Muscle of leg (tissue), 3 donors: ENCODE measurements at regions not wholly inside any gene's neighbourhood (a gene's known extent, or its start where the extent isn't known, plus 50 kb on each side); places are given as distances from the start of the nearest gene placed in this dataset.
"Not testable (repeated sequence)": the region's sequence is repeated elsewhere in the genome, so short reads cannot be mapped to it uniquely, and the experiment has no call there.

Experiments used
- DNase-seq: peaks from one replicate; pipeline ENCODE4 v3.0.0; 2013
- H3K27ac ChIP-seq: one replicate; pipeline ENCODE4 v1.5.1; 2013; ENCODE audit warnings: mild to moderate bottlenecking, low read length, control low read depth
- H3K27me3 ChIP-seq: one replicate; pipeline ENCODE4 v1.6.1; 2013; ENCODE audit warnings: low read length; ENCODE audit not compliant: control insufficient read depth, insufficient read depth
- H3K36me3 ChIP-seq: one replicate; pipeline ENCODE4 v1.6.1; 2013; ENCODE audit warnings: low read length; ENCODE audit not compliant: control insufficient read depth, insufficient read depth
- H3K4me1 ChIP-seq: one replicate; pipeline ENCODE4 v1.6.1; 2013; ENCODE audit warnings: low read length; ENCODE audit not compliant: control insufficient read depth, insufficient read depth
- H3K4me3 ChIP-seq: one replicate; pipeline ENCODE4 v1.5.1; 2013; ENCODE audit warnings: low read length, control low read depth
- H3K9me3 ChIP-seq: replicated peaks from 2 replicates; pipeline ENCODE4 v1.6.1; 2013; ENCODE audit warnings: low read depth, low read length; ENCODE audit not compliant: control insufficient read depth
- WGBS: methylation state at CpG from one replicate; pipeline ENCODE4 v1.1.5; 2013; ENCODE audit warnings: missing lambda C conversion rate; ENCODE audit not compliant: insufficient coverage; 5-methylcytosine and 5-hydroxymethylcytosine counted together

DNA sequence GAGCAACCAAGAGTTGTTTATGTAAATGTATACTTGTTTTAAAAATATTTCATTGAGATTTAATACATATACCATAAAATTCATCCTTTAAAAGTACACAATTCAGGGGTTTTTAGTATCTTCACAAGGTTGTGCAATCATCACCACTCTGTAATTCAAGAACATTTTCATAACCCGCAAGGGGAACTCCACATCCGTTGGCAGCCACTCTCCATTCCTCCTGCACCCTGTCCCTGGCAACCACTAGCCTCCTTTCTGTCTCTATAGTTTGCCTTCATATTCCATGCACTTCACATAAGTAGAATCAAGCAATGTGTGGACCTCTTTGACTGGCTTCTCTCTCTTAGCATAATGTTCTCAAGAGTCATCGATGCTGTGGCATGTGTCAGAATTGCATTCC, 104.2 kb upstream of the PDE10A start:
- H3K9me3 ChIP-seq, result no peaks in the 10 kb centered on the region
- no peaks in the 10 kb centered on the region for H3K36me3 ChIP-seq
- peak overlapping the region; percentile 53 for H3K27ac ChIP-seq
- H3K27me3 ChIP-seq, result no peaks in the 10 kb centered on the region
- no peak overlapping the region for H3K4me3 ChIP-seq
- 56% methylated on average over 2 of the region's 3 CpGs for WGBS
- no peaks in the 10 kb centered on the region for H3K4me1 ChIP-seq
- DNase-seq, result no peak

DNA sequence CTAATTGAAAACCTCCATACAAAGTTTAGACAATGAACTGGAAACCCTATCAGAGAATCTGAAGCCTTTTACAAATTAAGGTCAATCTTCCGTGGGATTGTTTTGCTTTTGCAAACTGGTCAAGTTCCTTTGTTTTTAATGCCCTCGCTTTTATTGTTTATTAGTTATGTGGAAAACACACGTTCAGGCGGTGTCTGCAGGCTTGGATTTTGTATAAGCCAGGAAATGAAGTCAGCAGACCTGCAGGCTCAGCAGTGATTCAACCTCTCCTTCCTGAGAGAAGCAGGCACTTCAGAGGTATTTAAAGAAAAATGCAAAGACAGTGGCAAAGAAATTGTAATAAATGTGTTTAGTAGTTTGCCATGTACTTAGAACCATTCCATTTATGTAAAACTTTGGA, 103.4 kb upstream of the PDE10A start:
- no peaks in the 10 kb centered on the region for H3K4me1 ChIP-seq
- no peak overlapping the region for H3K4me3 ChIP-seq
- no peaks in the 10 kb centered on the region for H3K9me3 ChIP-seq
- H3K27ac ChIP-seq, result peak overlapping the region; percentile 57
- peak; percentile 65 for DNase-seq
- no peaks in the 10 kb centered on the region for H3K36me3 ChIP-seq
- H3K27me3 ChIP-seq, result no peaks in the 10 kb centered on the region
- WGBS, result 27% methylated on average over 3 of the region's 4 CpGs

DNA sequence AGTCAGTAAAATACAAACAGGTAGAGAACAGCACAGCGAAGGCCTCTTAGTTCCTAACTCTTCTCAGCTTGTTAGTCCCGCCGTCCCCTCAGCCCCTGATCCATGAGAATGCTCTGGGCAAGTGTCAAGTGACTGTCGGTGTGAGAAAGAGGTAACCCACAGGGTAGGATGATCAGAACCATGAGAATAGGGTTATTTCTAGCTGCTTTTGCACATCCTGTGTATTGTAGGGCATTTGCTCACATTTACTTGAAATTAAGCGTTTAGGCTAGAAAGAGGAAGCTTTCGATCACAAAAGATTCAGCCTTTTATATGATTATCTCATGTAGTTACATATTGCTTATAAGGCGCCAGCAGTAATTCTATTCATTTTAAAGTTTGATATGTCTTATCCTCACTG, 103.0 kb upstream of the PDE10A start:
- H3K4me3 ChIP-seq, result no peak overlapping the region
- no peaks in the 10 kb centered on the region for H3K27me3 ChIP-seq
- DNase-seq, result no peak
- H3K4me1 ChIP-seq, result no peaks in the 10 kb centered on the region
- no peaks in the 10 kb centered on the region for H3K9me3 ChIP-seq
- WGBS, result 80% methylated on average over 3 of the region's 7 CpGs
- H3K27ac ChIP-seq, result peak overlapping the region; percentile 57
- H3K36me3 ChIP-seq, result no peaks in the 10 kb centered on the region

DNA sequence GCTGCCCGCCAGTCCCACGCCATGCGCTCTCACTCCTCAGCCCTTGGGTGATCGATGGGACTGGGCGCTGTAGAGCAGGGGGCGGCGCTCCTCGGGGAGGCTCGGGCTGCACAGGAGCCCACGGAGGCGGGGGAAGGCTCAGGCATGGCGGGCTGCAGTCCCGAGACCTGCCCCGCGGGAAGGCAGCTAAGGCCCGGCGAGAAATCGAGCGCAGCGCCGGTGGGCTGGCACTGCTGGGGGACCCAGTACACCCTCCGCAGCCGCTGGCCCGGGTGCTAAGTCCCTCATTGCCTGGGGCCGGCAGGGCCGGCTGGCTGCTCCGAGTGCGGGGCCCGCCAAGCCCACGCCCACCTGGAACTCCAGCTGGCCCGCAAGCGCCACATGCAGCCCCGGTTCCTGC, 102.2 kb upstream of the PDE10A start:
- 92% methylated on average over 19 of the region's 33 CpGs for WGBS
- not testable (repeated sequence) for H3K27ac ChIP-seq, H3K4me1 ChIP-seq, DNase-seq, H3K4me3 ChIP-seq, H3K27me3 ChIP-seq, H3K36me3 ChIP-seq, H3K9me3 ChIP-seq

DNA sequence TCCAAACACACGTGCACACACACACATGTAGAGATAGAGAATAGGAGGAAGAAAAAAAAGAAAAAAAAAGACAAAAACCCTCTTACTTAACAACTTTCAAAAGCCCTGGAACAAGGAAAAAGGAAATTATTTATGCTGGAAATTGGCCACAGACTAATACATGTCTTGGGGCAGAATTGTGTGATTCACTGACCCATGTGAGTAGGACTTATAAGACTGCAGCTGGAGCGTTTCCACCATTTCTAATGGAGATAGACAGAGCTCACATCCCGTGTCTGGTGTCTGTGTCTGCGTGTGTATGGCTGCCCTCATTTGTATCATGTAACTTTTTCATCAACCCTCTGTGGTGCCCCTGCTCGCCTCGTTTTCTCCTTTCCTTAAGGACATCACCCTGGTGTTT, 99.8 kb upstream of the PDE10A start:
- 90% methylated on average over 2 of the region's 6 CpGs for WGBS
- Histone ChIP-seq H3K4me1 (no peaks in the 10 kb centered on the region), H3K9me3 (no peaks in the 10 kb centered on the region), H3K4me3 (no peak overlapping the region), H3K36me3 (no peaks in the 10 kb centered on the region), H3K27ac (no peak overlapping the region), H3K27me3 (no peaks in the 10 kb centered on the region)
- no peak for DNase-seq

DNA sequence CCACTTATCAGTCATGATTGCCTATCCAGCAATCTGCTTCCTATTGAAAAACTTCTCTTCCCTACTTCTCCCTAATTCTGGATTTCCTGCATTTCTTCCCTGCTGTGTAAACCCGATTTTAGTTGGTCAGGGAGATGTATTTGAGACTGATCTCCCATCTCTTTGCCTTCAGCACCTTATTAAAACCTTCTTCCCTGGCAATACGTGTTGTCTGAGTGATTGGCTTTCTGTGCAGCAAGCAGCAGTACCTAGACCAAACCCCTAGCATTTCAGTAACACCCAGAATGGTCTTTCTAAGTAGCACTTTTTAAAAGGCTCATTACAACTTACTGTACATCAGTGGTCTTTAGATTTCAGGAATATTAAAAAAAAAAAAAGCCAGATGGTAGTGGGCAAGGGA, 99.1 kb upstream of the PDE10A start:
- Histone ChIP-seq H3K4me1 (no peaks in the 10 kb centered on the region), H3K27me3 (no peaks in the 10 kb centered on the region), H3K4me3 (no peak overlapping the region), H3K27ac (no peak overlapping the region), H3K9me3 (no peaks in the 10 kb centered on the region), H3K36me3 (no peaks in the 10 kb centered on the region)
- no peak for DNase-seq
- no CpG with 5 or more reads among the region's 2 CpGs for WGBS

DNA sequence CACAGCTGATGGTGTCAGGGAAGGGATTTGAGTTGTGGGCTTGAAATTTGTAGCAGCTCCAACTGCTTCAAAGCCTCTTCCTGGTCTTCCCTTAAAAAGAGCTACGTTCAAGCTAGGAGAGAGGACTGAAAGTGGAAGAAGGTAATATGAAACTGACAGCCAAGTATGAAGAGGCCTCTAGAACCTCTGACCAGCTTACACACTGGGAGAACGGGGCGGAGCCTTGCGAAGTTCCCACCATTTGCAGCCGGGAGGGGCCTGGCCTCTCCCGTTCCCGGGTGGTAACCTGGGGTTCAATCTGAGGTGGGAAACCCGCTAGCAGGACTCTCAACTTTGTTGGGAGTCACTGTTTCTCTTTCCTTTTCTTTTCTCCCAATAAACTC, 97.8 kb upstream of the PDE10A start:
- no peak overlapping the region for H3K27ac ChIP-seq
- 91% methylated on average over 6 of the region's 8 CpGs for WGBS
- DNase-seq, result no peak

DNA sequence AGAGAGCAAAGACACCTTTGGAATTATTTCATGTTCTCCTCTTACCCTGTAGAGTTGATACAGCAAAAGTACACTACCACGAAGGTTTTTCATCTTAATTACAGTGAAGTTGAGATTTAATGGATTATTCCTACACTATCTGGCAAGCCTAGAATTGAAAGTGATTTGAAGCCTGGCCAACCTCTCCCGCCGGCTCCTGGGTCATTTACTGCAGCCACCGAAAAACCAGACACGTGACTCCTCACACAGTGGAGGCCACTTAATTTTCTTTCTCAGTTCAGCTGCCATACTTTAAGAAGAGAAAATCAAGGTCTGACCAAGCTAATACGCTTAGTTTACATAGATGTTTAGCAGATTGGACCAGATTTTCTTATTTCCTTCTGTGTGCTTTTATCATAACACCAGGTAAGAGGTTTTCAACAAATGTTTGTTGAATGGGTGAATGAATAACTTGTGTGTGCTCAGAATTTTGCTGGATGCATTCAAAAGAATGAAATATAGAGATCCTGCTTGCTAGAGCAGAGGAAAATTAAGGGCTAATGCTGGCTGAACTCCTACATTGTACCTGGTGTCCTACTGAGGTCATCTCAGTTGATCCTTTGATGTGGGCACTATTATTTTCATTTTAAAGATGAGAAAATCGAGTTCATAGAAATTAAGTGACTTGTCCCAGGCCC, 97.2 kb upstream of the PDE10A start:
- no peaks in the 10 kb centered on the region for H3K9me3 ChIP-seq
- H3K4me1 ChIP-seq, result no peaks in the 10 kb centered on the region
- 73% methylated on average over 3 of the region's 7 CpGs for WGBS
- no peak for DNase-seq
- no peaks in the 10 kb centered on the region for H3K27me3 ChIP-seq
- no peak overlapping the region for H3K4me3 ChIP-seq
- no peak overlapping the region for H3K27ac ChIP-seq
- H3K36me3 ChIP-seq, result no peaks in the 10 kb centered on the region

More for the DNA sequence above, 97.8 kb upstream of the PDE10A start:
- Histone ChIP-seq H3K4me3 (no peak overlapping the region), H3K36me3 (no peaks in the 10 kb centered on the region), H3K4me1 (no peaks in the 10 kb centered on the region), H3K9me3 (no peaks in the 10 kb centered on the region), H3K27me3 (no peaks in the 10 kb centered on the region)

DNA sequence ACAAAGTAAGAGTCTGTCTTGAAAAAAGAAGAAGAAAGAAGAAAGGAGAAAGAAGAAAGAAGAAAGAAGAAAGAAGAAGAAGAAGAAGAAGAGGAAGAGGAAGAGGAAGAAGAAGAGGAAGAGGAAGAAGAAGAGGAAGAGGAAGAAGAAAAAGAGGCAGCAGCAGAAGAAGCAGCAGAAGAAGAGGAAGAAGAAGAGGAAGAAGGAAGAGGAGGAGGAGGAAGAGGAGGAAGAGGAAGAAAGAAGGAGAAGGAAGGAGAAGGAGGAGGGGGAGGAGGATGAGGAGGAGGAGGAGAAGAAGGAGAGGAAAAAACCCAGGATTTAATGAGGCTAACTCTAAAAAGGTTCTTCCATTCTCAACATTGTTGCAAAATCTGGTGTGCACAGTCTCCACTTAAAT, 95.4 kb upstream of the PDE10A start:
- no peaks in the 10 kb centered on the region for H3K36me3 ChIP-seq
- no peaks in the 10 kb centered on the region for H3K27me3 ChIP-seq
- H3K27ac ChIP-seq, result no peak overlapping the region
- no peak overlapping the region for H3K4me3 ChIP-seq
- no peak for DNase-seq
- H3K4me1 ChIP-seq, result no peaks in the 10 kb centered on the region
- no peaks in the 10 kb centered on the region for H3K9me3 ChIP-seq

DNA sequence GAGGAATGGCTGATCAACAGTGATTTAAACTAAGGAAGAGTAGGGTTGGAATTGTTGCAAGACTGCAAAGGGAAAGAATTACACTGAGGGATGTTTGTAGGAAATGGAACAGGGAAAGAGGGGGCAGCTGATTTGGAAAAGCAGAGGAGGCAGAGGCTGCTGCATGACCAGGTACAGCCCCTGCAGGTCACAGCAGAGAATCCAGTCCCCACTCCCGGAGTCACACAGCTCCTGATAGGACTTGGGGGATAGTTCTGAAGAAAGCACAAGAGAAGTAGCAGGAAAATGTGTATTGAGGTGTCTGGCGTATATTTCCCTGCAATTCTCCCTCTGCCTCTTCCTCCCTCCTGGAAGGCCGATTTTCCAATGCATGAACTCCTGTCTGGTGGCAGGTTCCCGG, 92.5 kb upstream of the PDE10A start:
- DNase-seq, result no peak
- Histone ChIP-seq H3K27ac (no peak overlapping the region), H3K9me3 (no peaks in the 10 kb centered on the region), H3K4me1 (no peaks in the 10 kb centered on the region), H3K27me3 (no peaks in the 10 kb centered on the region), H3K36me3 (no peaks in the 10 kb centered on the region), H3K4me3 (no peak overlapping the region)
- 76% methylated on average over 3 of the region's 4 CpGs for WGBS

DNA sequence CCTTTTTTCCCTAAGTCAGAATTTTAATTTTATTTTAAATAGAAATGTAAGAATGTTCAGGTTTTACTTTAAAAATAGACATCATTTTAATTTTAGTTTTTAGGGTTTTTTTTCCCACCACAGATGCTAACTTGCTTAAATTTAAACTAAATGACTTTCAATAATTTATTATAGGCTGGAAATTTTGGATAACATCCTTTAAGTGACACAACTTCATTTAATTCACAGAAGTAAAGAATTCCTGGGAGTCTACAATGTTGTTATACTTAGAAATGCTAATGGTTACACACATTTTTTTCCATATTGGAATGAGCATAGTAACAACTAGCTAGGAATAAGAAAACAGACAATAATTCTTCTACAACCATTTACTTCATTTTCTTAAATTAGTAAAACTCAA, 90.5 kb upstream of the PDE10A start:
- no peaks in the 10 kb centered on the region for H3K27me3 ChIP-seq
- H3K4me1 ChIP-seq, result no peaks in the 10 kb centered on the region
- DNase-seq, result no peak
- H3K4me3 ChIP-seq, result no peak overlapping the region
- H3K36me3 ChIP-seq, result no peaks in the 10 kb centered on the region
- H3K9me3 ChIP-seq, result no peaks in the 10 kb centered on the region
- no peak overlapping the region for H3K27ac ChIP-seq
